Natural killer cell (primary cell): ENCODE measurements at regions not wholly inside any gene's neighbourhood (a gene's known extent, or its start where the extent isn't known, plus 50 kb on each side); places are given as distances from the start of the nearest gene placed in this dataset.

Source experiments
- ATAC-seq, 3 donors: fragments of 150-1000 bp in 2 of 3; fragments of 200-7000 bp in 1 of 3; cut with Tn5 transposase; 1 replicate in 1 of 3; 2 replicates in 2 of 3; pipeline ENCODE4 v1.10.0; 2021; ENCODE audit warnings: mild to moderate bottlenecking in 2 of 3, moderate library complexity in 2 of 3
- DNase-seq, 2 donors: peaks; one replicate each; pipeline versions ENCODE4 v3.0.0 to v3.0.0-alpha.2; 2013 to 2021; ENCODE audit warnings: mixed read lengths in 1 of 2
- H3K27ac ChIP-seq: one replicate; pipeline ENCODE4 v1.5.1; 2013; ENCODE audit warnings: mild to moderate bottlenecking, low read length
- H3K27me3 ChIP-seq: one replicate; pipeline ENCODE4 v1.6.1; 2013; ENCODE audit warnings: low read length; ENCODE audit not compliant: control insufficient read depth, insufficient read depth
- H3K36me3 ChIP-seq: one replicate; pipeline ENCODE4 v1.6.1; 2013; ENCODE audit warnings: low read length; ENCODE audit not compliant: control insufficient read depth, insufficient read depth
- H3K4me1 ChIP-seq: one replicate; pipeline ENCODE4 v1.6.1; 2013; ENCODE audit warnings: low read length; ENCODE audit not compliant: control insufficient read depth, insufficient read depth
- H3K4me3 ChIP-seq: one replicate; pipeline ENCODE4 v1.5.1; 2013; ENCODE audit warnings: low read length
- H3K9me3 ChIP-seq: one replicate; pipeline ENCODE4 v1.6.1; 2013; ENCODE audit warnings: low read length; ENCODE audit not compliant: control insufficient read depth, insufficient read depth
- H3K27ac Mint-ChIP-seq, 2 donors: one replicate each; pipeline ENCODE4 v1.8.0; 2022; ENCODE audit warnings: mild to moderate bottlenecking in 2 of 2, mixed read lengths in 2 of 2, moderate library complexity in 1 of 2
- H3K27me3 Mint-ChIP-seq, 2 donors: one replicate each; pipeline ENCODE4 v1.8.0; 2022; ENCODE audit warnings: low read depth in 2 of 2, mixed read lengths in 2 of 2
- H3K36me3 Mint-ChIP-seq: one replicate; pipeline ENCODE4 v1.8.0; 2022; ENCODE audit warnings: mixed read lengths
- H3K4me1 Mint-ChIP-seq, 2 donors: one replicate each; pipeline ENCODE4 v1.8.0; 2022; ENCODE audit warnings: mixed read lengths in 2 of 2
- H3K4me3 Mint-ChIP-seq: one replicate; pipeline ENCODE4 v1.8.0; 2022; ENCODE audit warnings: mild to moderate bottlenecking, moderate library complexity, mixed read lengths
- H3K9me3 Mint-ChIP-seq, 2 donors: one replicate each; pipeline ENCODE4 v1.8.0; 2022; ENCODE audit warnings: mixed read lengths in 2 of 2
- CTCF ChIP-seq: fragments of 200-600 bp; IDR thresholded peaks from one replicate; pipeline ENCODE4 v1.8.0; 2022; ENCODE audit warnings: antibody characterized with exemption
- WGBS: methylation state at CpG from one replicate; pipeline ENCODE4 v1.1.7; 2013; ENCODE audit warnings: missing lambda C conversion rate; ENCODE audit not compliant: insufficient coverage; 5-methylcytosine and 5-hydroxymethylcytosine counted together
- intact Hi-C: fragments of 100-400 bp; cut with micrococcal nuclease; formaldehyde crosslinking; loops from one replicate; pipeline ENCODE4 v1.14.2; 2022

- 29% methylated on average over 1 of the region's 1 CpG for WGBS
- Histone ChIP-seq H3K4me1 (no peaks in the 10 kb centered on the region), H3K27me3 (no peaks in the 10 kb centered on the region), H3K27ac (no peak overlapping the region), H3K36me3 (no peaks in the 10 kb centered on the region), H3K4me3 (no peak overlapping the region), H3K9me3 (peaks cover 21% of the 10 kb centered on the region)
- Mint-ChIP-seq H3K9me3 (peaks cover 0 to 7% of the 10 kb centered on the region in 2 donors), H3K4me1 (no peaks in the 10 kb centered on the region), H3K27me3 (no peaks in the 10 kb centered on the region), H3K27ac (no peak overlapping the region), H3K36me3 (no peaks in the 10 kb centered on the region), H3K4me3 (no peak overlapping the region)
- no peak for ATAC-seq
- no peak for DNase-seq
- no peak for TF ChIP-seq CTCF
- intact Hi-C loops, result loop anchor here (10.0 kb wide), 1 partner anchor 58 kb away; no protein-coding TSS in a partner anchor
Observed at GRCh38 chr18:53946594-53946993, 277.9 kb downstream of the MBD2 start.

GRCh38 chr18:53944721-53945120, 279.7 kb downstream of the MBD2 start:
- Mint-ChIP-seq H3K4me3 (no peak overlapping the region), H3K9me3 (peaks cover 0 to 10% of the 10 kb centered on the region in 2 donors), H3K4me1 (no peaks in the 10 kb centered on the region), H3K27ac (no peak overlapping the region), H3K36me3 (no peaks in the 10 kb centered on the region), H3K27me3 (no peaks in the 10 kb centered on the region)
- WGBS, result 63% methylated on average over 2 of the region's 4 CpGs
- ATAC-seq, result no peak
- intact Hi-C loops, result loop anchor here (10.0 kb wide), 1 partner anchor 60 kb away; no protein-coding TSS in a partner anchor
- Histone ChIP-seq H3K36me3 (no peaks in the 10 kb centered on the region), H3K27ac (no peak overlapping the region), H3K9me3 (peaks cover 21% of the 10 kb centered on the region), H3K4me3 (no peak overlapping the region), H3K27me3 (no peaks in the 10 kb centered on the region), H3K4me1 (no peaks in the 10 kb centered on the region)
- DNase-seq, result peak in 1 of 2 donors; percentile 17
- TF ChIP-seq CTCF, result no peak

GRCh38 chr18:53943326-53943860, 281.1 kb downstream of the MBD2 start:
- intact Hi-C loops, result loop anchor here (10.0 kb wide), 1 partner anchor 61 kb away; no protein-coding TSS in a partner anchor
- H3K27me3 ChIP-seq, result no peaks in the 10 kb centered on the region
- H3K36me3 Mint-ChIP-seq, result no peaks in the 10 kb centered on the region
- no peak overlapping the region for H3K27ac Mint-ChIP-seq
- whole genome bisulfite sequencing, result 91% methylated on average over 1 of the region's 1 CpG
- no peak overlapping the region for H3K4me3 ChIP-seq
- no peaks in the 10 kb centered on the region for H3K36me3 ChIP-seq
- TF ChIP-seq CTCF, result no peak
- H3K4me1 Mint-ChIP-seq, result no peaks in the 10 kb centered on the region
- peaks cover 0 to 8% of the 10 kb centered on the region in 2 donors for H3K9me3 Mint-ChIP-seq
- H3K27me3 Mint-ChIP-seq, result no peaks in the 10 kb centered on the region
- peaks cover 21% of the 10 kb centered on the region for H3K9me3 ChIP-seq
- no peak for DNase-seq
- no peaks in the 10 kb centered on the region for H3K4me1 ChIP-seq
- H3K4me3 Mint-ChIP-seq, result no peak overlapping the region
- no peak overlapping the region for H3K27ac ChIP-seq
- ATAC-seq, result no peak
